ENCODE measurements at regions not wholly inside any gene's neighbourhood (a gene's known extent, or its start where the extent isn't known, plus 50 kb on each side); places are given as distances from the start of the nearest gene placed in this dataset.

- Histone ChIP-seq H3K27ac (ENCODE audit: low read depth, low read length) (no peak overlapping the region), H3K23me2 (ENCODE audit: low read depth, low read length) (no peaks in the 10 kb centered on the region), H3K56ac (replicated peaks; ENCODE audit: insufficient read length, low read depth, low read length) (no peak overlapping the region), H2BK120ac (replicated peaks; ENCODE audit: low read depth, low read length) (no peak overlapping the region), H4K91ac (replicated peaks; ENCODE audit: insufficient read length, low read length) (no peak overlapping the region), H3K9me3 (ENCODE audit: insufficient read depth in 2 of 2, low read depth in 1 of 2, low read length in 1 of 2) (no peaks in the 10 kb centered on the region), H3K4me3 (ENCODE audit: extremely low read depth in 1 of 4, insufficient read depth in 2 of 4, low read depth in 3 of 4, low read length in 4 of 4) (no peak overlapping the region), H4K5ac (ENCODE audit: insufficient read length, low read depth, low read length) (no peak overlapping the region), H3K14ac (ENCODE audit: insufficient read length) (no peak overlapping the region), H3K23ac (ENCODE audit: insufficient read length) (no peak overlapping the region), H4K20me1 (replicated peaks in 1 of 2; ENCODE audit: control insufficient read depth in 1 of 2, insufficient read depth in 2 of 2, low read length in 2 of 2) (no peaks in the 10 kb centered on the region), H3K18ac (ENCODE audit: extremely low read depth, low read length) (no peak overlapping the region), H2BK5ac (ENCODE audit: low read depth, low read length) (no peak overlapping the region), H3K4ac (replicated peaks; ENCODE audit: insufficient read length, low read depth, low read length) (no peak overlapping the region), H3K79me1 (ENCODE audit: low read depth, low read length) (no peaks in the 10 kb centered on the region), H4K8ac (ENCODE audit: extremely low read depth, insufficient read depth, low read length) (no peak overlapping the region), H3K4me1 (replicated peaks in 1 of 4; ENCODE audit: control insufficient read depth in 3 of 4, insufficient read depth in 4 of 4, low read length in 3 of 4) (no peaks in the 10 kb centered on the region), H3K36me3 (ENCODE audit: control insufficient read depth in 2 of 4, insufficient read depth in 4 of 4, low read length in 3 of 4) (no peaks in the 10 kb centered on the region), H3K79me2 (ENCODE audit: control insufficient read depth in 1 of 2, insufficient read depth in 2 of 2, low read length in 2 of 2) (no peaks in the 10 kb centered on the region), H2BK12ac (ENCODE audit: low read depth, low read length) (no peak overlapping the region), H3K4me2 (ENCODE audit: insufficient read depth in 1 of 2, low read depth in 2 of 2, low read length in 2 of 2) (no peak overlapping the region), H3K9ac (replicated peaks in 1 of 4; ENCODE audit: extremely low read depth in 1 of 4, low read depth in 3 of 4, low read length in 3 of 4) (no peak overlapping the region), H3K27me3 (replicated peaks in 1 of 4; ENCODE audit: control insufficient read depth in 3 of 4, extremely low read depth in 1 of 4, insufficient read depth in 3 of 4, low read length in 3 of 4) (no peaks in the 10 kb centered on the region), H2AK5ac (ENCODE audit: low read depth, low read length) (no peak overlapping the region), H2BK20ac (ENCODE audit: low read length) (no peak overlapping the region), H2AFZ (ENCODE audit: low read length) (no peak overlapping the region), H2BK15ac (ENCODE audit: low read length) (no peak overlapping the region)
- WGBS, 2 experiments (ENCODE audit: extremely low coverage in 1 of 2, insufficient coverage in 1 of 2, insufficient read length in 1 of 2, insufficient replicate concordance in 2 of 2, low coverage in 1 of 2, low lambda C conversion rate in 2 of 2, missing lambda C conversion rate in 1 of 2) = 92% methylated on average over 4 of the region's 4 CpGs; no CpG with 5 or more reads in 1 of the 2 experiments
- FAIRE-seq (no peak), DNase-seq (ENCODE audit: low read depth in 1 of 2, low spot score in 2 of 2) (no peak)
- CTCF ChIA-PET (ENCODE audit: partially characterized antibody) = no interaction called here
- POLR2A ChIA-PET (ENCODE audit: partially characterized antibody) = no interaction called here
- TF ChIP-seq HDAC2 (IDR thresholded peaks at IDR 0.05; ENCODE audit: borderline replicate concordance in 1 of 2, low read depth in 2 of 2, low read length in 2 of 2) = no peak
- TF ChIP-seq CBX5 (IDR thresholded peaks at IDR 0.05; ENCODE audit: low read depth, low read length) = no peak
- no peak for TF ChIP-seq YY1 (IDR thresholded peaks at IDR 0.05; ENCODE audit: low read depth, low read length)
- TF ChIP-seq SAP30 (IDR thresholded peaks at IDR 0.05; ENCODE audit: insufficient read depth, insufficient replicate concordance, low read length) = no peak
- TF ChIP-seq ATF2 (IDR thresholded peaks at IDR 0.05; ENCODE audit: low read length) = no peak
- TF ChIP-seq TCF12 (IDR thresholded peaks at IDR 0.05; ENCODE audit: low read depth, low read length) = no peak
- TF ChIP-seq SP2 (IDR thresholded peaks at IDR 0.05; ENCODE audit: low read length) = no peak
- no peak for TF ChIP-seq RNF2 (IDR thresholded peaks at IDR 0.05; ENCODE audit: borderline replicate concordance, low read depth, low read length, missing control alignments, poor library complexity, severe bottlenecking)
- no peak for TF ChIP-seq GTF2F1 (IDR thresholded peaks at IDR 0.05; ENCODE audit: borderline replicate concordance, low read depth, low read length)
- TF ChIP-seq NRF1 (IDR thresholded peaks at IDR 0.05; ENCODE audit: low read depth, low read length) = no peak
These were observed 1010.7 kb upstream of the AUTS2 start for GRCh38 chr7:68587599-68587998.

All from H1 (cell line).